Tibial nerve (tissue), 4 donors: ENCODE measurements at regions not wholly inside any gene's neighbourhood (a gene's known extent, or its start where the extent isn't known, plus 50 kb on each side); places are given as distances from the start of the nearest gene placed in this dataset.

Experiments used
- EP300 ChIP-seq, 2 donors: sonication (generic); formaldehyde crosslinking; IDR thresholded peaks; one replicate each; pipeline ENCODE4 v1.6.1; 2017; ENCODE audit warnings: antibody characterized with exemption in 2 of 2, mild to moderate bottlenecking in 1 of 2
- POLR2A ChIP-seq, 2 donors: fragments of 450-650 bp; IDR thresholded peaks; one replicate each; pipeline ENCODE4 v1.6.1; 2017; ENCODE audit warnings: antibody characterized with exemption in 2 of 2, mild to moderate bottlenecking in 2 of 2, moderate library complexity in 2 of 2
- TF ChIP-seq, protein P1 (sequence below), 5 experiments: fragments of 200-600 bp in 3 of 5; fragments of 450-650 bp in 2 of 5; sonication (generic) in 3 of 5; IDR thresholded peaks; one replicate each; pipeline ENCODE4 v1.5.1; 2016 to 2019; ENCODE audit warnings: antibody characterized with exemption in 5 of 5, mild to moderate bottlenecking in 3 of 5, moderate library complexity in 2 of 5

DNA sequence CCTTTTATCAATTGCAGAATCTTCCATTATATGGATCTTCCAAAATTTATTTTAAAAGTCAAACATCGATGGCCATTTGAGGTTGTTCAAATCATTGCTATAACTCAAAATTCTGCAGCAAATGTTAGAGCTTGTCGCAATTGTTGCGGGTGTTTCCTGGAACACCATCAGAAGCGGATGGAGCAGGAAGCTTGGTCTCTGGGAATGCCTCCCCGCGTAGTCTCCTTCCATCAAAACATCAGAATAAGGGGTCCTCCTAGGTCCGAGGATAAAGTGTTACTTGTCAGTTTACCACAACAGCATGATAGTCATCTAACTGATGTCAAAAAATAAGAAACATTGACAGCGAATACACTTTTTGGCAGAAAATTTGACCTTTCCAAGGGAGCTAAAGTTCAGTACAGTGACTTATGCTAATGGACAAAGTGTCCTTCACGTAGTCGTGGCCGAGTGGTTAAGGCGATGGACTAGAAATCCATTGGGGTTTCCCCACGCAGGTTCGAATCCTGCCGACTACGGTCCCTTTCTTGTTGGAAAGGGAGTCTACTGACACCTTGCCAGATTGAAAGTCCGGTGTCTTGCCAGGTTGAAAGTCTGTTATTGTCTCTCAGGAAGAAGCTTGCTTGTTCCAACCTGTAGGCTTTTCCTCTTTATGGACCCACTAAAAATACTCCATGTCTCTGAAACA, 59.0 kb upstream of the ZNF184 start:
- TF ChIP-seq, protein P1, sequence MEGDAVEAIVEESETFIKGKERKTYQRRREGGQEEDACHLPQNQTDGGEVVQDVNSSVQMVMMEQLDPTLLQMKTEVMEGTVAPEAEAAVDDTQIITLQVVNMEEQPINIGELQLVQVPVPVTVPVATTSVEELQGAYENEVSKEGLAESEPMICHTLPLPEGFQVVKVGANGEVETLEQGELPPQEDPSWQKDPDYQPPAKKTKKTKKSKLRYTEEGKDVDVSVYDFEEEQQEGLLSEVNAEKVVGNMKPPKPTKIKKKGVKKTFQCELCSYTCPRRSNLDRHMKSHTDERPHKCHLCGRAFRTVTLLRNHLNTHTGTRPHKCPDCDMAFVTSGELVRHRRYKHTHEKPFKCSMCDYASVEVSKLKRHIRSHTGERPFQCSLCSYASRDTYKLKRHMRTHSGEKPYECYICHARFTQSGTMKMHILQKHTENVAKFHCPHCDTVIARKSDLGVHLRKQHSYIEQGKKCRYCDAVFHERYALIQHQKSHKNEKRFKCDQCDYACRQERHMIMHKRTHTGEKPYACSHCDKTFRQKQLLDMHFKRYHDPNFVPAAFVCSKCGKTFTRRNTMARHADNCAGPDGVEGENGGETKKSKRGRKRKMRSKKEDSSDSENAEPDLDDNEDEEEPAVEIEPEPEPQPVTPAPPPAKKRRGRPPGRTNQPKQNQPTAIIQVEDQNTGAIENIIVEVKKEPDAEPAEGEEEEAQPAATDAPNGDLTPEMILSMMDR (IDR thresholded peaks at IDR 0.05), result no peak
- TF ChIP-seq POLR2A (IDR thresholded peaks at IDR 0.05), result no peak
- TF ChIP-seq EP300 (IDR thresholded peaks at IDR 0.05), result no peak
